Activated CD8-positive, alpha-beta memory T cell treated with anti-CD3 and anti-CD28 coated beads for 1 hour (primary cell): ENCODE measurements at regions not wholly inside any gene's neighbourhood (a gene's known extent, or its start where the extent isn't known, plus 50 kb on each side); places are given as distances from the start of the nearest gene placed in this dataset.
"Not testable (repeated sequence)": the region's sequence is repeated elsewhere in the genome, so short reads cannot be mapped to it uniquely, and the experiment has no call there.

Experiments
- DNase-seq, 2 donors: peaks; one replicate each; pipeline ENCODE4 v3.0.0-alpha.2; 2020; ENCODE audit warnings: low read depth in 1 of 2; ENCODE audit errors: extremely low read depth in 1 of 2

DNA sequence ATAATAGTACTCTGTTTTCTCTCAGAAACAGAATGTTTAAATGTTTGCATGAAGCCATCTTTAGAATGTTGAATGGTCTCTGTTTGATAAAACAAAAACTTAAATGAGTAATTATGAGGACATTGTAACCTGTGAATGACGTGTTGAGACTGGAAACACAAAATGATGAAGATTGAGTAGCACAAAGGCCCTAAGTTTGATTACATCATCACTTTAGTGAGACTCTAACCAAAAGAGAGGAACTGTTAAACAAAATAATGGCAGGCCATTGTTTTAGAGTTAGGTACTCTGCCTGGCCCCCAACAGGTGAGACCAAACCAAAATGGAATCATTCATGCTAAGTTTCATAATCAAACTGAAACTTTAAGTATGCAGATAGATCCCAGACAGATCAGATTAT is 1561.7 kb upstream of the SLC39A10 start:
- no peak for DNase-seq

DNA sequence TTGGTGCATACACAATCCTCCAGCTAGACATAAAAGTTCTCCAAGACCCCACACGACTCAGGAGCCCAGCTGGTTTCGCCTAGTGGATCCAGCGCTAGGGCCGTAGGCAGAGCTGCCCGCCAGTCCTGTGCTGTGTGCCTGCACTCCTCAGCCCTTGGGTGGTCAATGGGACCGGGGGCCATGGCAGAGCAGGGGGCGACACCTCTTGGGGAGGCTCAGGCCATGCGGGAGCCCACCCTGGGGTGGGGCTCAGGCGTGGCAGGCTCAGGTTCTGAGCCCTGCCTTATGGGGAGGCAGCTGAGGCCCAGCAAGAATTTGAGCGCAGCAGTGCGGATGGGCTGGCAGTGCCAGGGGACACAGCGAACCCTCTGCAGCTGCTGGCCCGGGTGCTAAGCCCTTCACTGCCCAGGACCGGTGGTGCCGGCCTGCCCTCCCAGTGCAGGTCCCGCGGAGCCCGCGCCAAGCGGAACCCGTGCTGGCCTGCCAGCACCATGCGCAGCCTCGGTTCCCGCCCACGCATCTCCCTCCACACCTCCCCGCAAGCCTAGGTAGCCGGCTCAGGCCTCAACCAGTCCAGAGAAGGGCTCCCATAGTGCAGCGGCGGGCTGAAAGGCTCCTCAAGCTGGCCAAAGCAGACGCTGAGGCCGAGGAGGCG is 1566.6 kb upstream of the SLC39A10 start:
- DNase-seq, result no peak

DNA sequence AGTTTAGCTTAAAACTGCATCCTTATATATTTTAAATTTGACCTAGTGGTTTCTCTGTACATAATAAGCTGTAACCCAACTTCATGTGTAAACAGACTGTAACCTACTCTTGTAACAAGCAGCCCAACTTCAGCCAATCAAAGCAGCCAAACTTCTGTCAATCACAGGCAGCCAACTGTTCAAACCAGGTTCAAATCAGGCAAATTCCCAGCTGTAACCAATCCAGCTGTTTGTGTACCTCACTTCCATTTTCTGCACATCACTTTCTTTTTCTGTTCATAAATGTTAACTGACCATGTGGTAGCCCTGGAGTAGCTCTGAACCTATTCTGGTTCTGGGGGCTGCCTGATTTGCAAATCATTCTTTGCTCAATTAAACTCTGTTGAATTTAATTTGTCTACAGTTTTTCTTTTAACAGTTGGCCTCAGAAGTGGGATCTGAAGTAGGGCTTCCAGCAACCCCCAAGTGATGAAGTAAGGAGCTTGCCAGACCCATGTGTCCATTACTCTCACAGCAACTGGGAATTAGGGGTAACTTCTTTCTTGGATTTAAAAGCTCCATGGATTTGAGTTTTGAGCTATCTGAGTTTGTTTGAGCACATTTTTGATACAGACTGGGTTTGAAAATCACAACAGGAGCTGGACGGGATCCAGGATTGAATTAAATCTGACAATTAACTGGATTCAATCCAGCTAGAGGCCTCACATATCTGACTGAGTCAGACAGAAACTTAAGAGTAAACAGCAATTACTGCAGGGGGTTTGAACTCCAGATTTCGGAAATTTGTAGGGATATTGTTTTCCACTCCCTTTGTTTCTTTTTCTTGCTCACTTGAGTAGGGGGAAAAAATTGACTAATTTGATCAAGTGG is 1569.7 kb upstream of the SLC39A10 start:
- DNase-seq, result no peak

DNA sequence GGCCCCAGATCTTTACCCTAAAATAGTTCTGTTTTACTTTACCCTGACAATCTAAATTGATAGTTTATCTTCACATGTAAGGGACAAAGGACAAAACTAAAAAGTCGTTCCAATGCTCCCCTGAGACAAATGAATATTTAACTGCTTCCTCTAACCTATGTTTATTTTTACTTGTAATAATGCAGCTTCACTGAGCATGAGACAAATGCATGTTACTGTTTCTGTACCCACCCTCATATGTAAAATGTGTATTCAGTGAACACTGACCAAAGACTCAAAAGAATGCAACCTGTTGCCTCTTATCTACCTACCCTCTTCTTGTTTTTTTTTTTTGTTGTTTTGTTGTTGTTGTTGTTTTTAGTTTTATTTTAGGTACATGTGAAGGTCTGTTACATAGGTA is 1570.9 kb upstream of the SLC39A10 start:
- DNase-seq, result no peak

DNA sequence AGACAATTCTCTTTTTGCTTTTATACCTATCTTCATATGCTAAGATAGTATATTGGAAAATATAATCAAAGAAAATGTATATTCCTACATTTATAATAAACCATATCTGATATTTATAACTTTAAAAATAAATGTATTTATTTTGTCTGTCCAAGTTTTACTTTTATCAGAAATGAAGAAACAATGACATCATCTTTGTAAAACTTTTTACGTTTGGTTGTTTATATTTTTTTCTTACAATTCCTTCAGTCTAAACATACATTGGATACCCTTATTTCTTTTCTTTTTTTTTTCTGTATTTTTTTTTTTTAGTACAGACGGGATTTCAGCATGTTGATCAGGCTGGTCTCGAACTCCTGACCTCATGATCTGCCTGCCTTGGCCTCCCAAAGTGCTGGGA is 1577.0 kb upstream of the SLC39A10 start:
- DNase-seq, result no peak

DNA sequence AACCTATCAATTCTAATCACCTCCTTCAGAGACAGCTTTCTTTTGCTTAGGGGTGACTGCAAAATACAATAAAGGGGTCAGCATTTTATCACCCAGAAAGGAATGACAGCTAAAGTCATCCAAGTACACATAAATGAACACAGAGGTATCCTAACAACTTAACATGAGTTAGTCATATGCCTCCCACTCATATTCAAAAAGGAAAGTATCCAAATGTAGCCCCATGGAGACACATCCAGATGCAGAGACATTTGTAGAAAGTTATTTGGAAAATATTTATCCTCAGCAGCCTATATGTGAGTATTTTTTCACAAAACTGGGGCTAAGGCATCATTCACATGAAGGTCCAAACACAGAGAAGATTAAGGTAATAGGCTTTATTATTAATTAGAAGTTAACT is 1579.7 kb upstream of the SLC39A10 start:
- no peak for DNase-seq

DNA sequence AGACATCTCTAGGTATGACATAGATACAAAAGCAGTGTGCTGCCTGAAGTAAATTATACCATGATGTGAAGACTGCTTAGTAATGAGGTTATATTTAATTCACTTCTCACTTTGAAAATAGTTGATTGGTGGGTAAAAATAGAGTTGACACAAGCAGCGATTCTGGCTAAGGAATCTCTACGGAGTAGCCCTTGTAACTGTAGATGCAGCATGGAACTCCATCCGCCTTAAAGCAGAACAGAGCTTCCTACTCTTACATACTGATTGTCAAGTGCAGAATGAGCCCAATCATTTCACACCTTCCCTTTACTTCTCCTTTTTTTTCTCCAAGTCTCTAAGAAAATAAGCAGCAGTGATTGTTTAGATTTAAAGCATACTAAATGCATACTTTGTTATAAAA is 1594.6 kb upstream of the SLC39A10 start:
- no peak for DNase-seq

DNA sequence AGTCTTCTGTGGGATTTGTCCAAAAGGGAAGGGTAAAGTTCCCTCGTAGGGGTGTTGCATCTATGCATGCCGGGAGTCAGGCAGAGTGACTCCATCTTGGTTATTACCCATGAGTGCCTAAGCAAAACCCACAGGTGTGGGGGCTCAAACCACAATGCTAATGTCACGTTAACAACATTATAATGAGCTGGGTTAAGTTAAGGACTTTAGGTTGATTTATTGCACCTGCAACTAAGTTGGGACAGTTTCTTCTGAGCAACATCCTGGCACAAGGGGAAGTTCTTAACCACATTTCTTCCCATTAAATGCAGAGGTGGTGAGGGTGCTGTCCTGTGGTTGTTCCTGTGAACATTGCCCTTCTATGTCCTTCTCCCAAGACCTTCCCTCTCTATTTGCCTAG is 1596.8 kb upstream of the SLC39A10 start:
- no peak for DNase-seq

DNA sequence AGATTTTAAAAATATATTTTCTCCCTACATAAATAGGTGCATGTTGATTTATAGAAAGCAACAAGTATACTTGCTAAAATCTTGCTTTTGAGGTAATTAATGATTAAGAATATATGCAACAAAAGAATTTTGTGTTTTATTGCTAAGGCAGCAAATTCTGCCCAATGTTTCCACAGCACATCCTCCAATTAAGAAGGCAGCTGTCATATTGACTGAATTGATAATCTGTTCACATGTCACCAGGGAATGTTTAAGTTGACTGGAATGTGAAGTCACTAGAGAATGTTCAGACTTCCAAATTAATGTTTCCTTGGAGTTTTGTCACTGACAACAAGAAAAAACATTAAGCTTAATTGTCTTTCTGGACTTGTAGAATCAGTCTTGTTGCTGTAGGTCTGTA is 1602.7 kb upstream of the SLC39A10 start:
- no peak for DNase-seq

DNA sequence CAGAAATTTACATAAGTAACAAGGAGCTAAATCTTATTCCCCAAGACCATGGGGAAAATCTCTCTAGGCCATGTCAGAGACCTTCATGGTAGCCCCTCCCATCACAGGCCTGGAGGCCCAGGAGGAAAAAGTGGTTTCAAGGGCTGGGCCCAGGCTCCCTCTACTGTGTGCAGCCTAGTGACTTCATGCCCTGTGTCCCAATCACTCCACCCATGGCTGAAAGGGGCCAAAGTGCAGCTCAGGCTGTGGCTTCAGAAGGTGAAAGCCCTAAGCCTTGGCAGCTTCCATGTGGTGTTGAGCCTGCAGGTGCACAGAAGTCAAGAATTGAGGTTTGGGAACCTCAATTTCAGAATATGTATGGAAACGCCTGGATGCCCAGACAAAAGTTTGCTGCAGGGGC is 1612.7 kb upstream of the SLC39A10 start:
- DNase-seq, result no peak

DNA sequence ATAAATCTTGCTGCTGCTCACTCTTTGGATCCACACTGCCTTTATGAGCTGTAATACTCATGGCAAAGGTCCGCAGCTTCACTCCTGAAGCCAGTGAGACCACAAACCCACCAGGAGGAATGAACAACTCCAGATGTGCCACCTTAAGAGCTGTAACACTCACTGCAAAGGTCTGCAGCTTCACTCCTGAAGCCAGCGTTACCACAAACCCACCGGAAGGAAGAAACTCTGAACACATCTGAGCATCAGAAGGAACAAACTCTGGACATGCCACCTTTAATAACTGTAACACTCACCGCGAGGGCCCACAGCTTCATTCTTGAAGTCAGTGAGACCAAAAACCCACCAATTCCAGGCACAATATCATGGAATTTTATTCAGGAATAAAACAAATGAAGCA is 1635.9 kb upstream of the SLC39A10 start:
- DNase-seq, result not testable (repeated sequence)

DNA sequence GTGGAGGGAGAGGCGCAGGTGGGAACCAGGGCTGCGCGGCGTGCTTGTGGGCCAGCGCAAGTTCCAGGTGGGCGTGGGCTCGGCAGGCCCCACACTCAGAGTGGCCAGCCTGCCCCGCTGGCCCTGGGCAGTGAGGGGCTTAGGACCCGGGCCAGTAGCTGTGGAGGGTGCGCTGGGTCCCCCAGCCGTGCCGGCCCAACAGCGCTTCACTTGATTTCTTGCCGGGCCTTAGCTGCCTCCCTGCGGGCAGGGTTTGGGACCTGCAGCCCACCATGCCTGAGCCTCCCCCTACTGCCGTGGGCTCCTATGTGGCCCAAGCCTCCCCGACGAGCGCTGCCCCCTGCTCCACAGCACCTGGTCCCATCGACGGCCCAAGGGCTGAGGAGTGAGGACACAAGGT is 1636.9 kb upstream of the SLC39A10 start:
- DNase-seq, result no peak

DNA sequence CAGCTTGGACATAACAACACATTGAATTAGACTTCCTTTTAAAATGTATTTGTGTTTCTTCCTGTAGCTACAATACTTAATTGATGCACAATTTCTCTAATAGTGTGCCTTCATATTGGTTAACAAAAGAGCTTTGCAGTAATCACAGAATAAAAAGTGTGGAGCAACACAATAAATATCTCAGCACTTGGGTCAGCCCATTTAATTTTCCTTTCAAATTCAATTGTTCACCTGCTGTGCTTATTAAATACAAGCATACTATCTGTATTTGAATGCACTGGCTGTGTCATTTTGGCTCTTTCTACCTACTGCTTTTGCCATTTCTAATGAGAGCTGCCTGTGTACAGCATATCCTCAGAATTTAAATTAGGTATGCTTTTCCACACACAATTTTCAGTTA is 1641.3 kb upstream of the SLC39A10 start:
- no peak for DNase-seq

DNA sequence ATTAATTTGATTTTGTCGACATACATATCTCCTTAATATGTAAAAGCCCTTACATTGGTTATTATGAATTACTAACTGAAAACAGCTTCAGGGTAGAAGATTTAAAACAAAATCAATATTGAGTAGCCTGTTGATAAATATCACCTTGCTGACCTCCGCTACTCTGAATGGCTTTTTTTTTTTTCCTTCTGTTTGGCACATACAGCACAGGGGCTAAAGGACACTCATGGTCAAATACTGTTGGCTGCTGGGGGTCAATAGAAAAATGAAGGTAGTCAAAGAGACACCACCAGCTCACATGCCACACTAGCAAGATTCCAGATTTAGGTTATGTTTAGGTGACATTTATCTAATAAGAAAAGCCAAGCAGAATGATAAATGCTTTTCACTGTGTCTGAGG is 1642.4 kb upstream of the SLC39A10 start:
- DNase-seq, result no peak

DNA sequence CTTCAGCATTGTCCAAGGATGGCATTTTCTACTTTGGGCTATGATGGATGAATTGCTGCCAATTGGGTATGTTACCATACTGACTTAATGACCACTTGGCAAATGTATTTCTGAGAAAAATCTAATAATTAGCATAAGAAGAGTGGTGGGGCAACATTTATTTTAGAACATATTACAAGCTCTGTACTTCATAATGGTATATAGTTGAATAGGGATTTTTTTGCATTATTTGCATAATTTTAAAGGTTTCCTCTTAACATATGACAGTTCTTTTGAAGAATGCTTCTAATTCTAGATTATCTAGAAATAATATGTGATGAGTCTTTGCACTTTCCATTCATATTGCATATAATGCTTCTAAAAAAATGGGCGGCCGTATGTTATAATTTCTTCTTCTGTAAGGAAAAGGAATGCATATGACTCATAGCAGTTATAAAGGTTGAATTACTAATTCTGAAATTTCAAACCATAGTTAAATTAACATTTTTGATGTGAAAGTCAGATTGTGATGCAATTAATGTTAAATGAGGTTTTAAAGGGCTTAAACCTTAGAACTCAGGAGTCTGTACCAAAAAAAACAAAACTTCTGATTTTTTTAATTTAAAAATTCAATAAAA is 1652.3 kb upstream of the SLC39A10 start:
- no peak for DNase-seq

DNA sequence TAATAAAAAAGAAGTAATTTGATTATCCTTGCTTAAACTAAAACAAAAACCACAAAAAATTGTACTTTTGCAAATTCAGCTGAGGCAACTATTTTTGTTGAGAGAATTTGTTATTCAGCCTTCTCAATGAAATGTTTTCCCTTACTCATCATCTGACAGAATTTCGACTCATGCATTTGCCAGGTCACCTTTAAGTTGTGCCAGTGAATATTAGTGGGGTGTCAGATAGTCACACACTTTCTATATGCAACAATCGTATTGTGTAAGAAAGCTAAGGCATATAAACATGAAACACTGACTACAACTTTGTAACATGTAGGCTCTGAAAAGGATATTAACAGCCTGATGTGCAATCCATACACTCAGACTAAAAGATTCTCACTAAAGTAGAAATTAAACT is 1653.1 kb upstream of the SLC39A10 start:
- no peak for DNase-seq

DNA sequence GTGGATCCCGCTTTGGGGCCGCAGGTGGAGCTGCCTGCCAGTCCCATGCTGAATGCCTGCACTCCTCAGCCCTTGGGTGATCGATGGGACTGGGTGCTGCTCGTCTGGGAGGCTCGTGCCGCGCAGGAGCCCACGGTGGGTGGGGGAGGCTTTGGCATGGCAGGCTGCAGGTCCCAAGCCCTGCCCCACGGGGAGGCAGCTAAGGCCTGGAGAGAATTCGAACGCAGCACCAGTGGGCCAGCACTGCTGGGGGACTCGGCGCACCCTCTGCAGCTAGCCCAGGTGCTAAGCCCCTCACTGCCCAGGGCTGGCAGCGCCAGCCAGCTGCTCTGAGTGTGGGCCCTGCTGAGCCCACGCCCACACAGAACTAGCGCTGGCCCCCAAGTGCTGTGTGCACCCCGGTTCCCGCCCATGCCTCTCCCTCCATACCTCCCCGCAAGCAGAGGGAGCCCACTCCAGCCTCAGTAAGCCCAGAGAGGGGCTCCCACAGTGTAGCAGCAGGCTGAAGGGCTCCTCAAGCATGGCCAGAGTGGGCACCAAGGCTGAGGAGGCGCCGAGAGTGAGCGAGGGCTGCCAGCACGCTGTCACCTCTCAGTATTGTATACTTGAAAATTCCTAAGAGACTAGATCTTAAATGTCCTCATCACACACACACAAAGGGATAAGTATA is 1654.2 kb upstream of the SLC39A10 start:
- DNase-seq, result no peak

DNA sequence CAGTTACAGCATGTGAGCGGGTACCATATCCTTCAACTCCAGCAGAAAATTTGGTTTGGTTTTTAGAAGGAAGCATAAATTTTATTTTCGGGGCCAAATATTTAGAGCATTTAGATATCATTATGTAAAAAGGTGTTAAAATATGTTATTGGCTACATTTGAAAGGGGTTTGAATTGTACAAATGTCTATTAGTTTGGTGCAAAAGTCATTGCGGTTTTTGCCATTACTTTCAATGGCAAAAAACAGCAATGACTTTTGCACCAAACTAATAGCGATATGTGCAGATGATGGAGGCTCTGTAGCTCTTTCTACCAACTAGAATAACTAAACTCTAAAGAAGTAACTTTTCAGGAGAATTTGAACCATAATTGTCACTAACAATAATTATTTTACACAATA is 1666.2 kb upstream of the SLC39A10 start:
- no peak for DNase-seq

DNA sequence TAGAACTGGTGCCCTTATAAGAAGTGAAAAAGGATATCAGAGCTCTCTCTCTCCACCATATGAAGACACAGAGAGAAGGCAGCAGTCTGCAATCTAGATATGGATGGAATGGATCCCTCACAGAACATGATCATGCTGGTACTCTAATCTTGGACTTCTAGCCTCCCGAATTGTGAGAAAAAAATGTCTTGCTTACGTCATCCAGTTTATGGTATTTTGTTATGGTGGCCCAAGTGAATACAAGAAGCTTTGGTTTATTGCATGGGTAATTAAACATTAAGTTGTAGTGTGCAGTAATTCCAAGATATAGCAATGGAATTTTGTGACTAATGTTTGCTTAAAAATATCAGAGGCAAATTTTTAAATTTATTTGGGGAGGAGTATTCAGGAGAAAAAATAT is 1667.4 kb upstream of the SLC39A10 start:
- DNase-seq, result no peak

DNA sequence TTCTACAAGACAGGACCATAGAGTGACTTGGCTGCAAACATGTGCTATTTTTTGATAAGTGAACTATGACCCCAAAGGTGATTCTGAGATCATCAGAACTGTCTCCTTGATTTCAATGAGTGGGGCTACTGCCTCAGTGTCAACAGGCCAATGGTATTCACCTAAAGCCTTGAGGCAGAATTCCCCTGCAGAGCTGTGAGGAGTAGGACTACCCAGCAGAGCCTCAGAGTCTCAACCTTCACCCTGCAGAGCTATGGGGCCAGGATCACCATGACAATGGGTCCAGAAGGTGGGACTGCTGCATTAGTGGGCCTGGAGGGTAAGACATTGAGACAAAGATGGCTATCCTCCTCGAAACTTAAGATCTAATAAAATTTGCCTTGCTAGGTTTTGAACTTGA is 1668.2 kb upstream of the SLC39A10 start:
- no peak for DNase-seq

DNA sequence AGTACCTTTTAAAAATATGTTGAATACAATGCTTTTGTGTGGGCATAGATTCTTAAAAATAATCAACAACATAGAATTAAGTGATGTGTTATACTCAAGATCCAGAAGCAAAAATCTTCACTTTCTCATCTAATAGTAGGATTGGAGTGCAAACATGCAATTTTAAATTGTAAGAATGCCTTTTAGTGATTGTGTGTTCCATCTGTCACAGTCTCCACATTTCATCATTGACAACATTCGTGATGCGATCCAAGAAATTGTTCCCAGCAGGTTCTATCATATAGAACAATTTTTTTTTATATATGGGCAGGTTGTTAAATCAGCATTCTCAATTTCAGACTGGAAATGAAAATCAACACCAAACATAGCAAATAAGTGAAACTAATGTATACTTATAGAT is 1671.8 kb upstream of the SLC39A10 start:
- DNase-seq, result no peak

DNA sequence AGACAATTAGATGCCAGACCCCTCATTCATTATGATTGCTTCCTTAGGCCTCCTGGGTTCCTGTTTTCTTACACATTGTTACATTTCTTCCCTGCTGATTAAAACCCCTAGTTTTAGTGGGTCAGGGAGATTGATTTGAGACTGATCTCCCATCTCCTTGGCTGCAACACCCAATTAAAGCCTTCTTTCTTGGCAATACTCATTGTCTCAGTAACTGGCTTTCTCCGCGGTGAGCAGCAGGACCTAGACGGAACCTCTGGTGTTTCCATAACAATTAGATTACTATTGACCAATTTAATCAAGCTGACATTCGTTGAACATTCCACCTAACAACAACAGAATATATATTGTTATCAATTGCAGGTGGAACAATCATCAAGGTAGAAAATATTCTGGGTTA is 1676.4 kb upstream of the SLC39A10 start:
- no peak for DNase-seq
